ENCODE measurements at regions not wholly inside any gene's neighbourhood (a gene's known extent, or its start where the extent isn't known, plus 50 kb on each side); places are given as distances from the start of the nearest gene placed in this dataset.

- Histone ChIP-seq H3K4me1 (ENCODE audit: control insufficient read depth in 1 of 2, insufficient read depth in 2 of 2, low read length in 2 of 2) (no peaks in the 10 kb centered on the region), H3K36me3 (ENCODE audit: control insufficient read depth in 1 of 2, insufficient read depth in 2 of 2, low read length in 1 of 2) (no peaks in the 10 kb centered on the region), H3K27ac (ENCODE audit: low read depth in 1 of 2, low read length in 2 of 2) (no peak overlapping the region), H3K9me3 (ENCODE audit: control insufficient read depth, low read length) (no peaks in the 10 kb centered on the region), H3K27me3 (ENCODE audit: control insufficient read depth in 1 of 2, insufficient read depth in 2 of 2, low read length in 1 of 2) (no peaks in the 10 kb centered on the region), H3K4me3 (ENCODE audit: low read length in 2 of 2) (no peak overlapping the region)
- DNase-seq (no peak), ATAC-seq (ENCODE audit: low FRiP score) (no peak)
- intact Hi-C loops (cut with DNase I) = no loop called here
- WGBS, 2 donors = 54 to 78% methylated on average over 4 of the region's 4 CpGs
Observed at GRCh38 chr3:115450036-115450435, 173.3 kb upstream of the GAP43 start.

- Histone ChIP-seq H3K4me3 (ENCODE audit: low read length in 2 of 2) (no peak overlapping the region), H3K4me1 (ENCODE audit: control insufficient read depth in 1 of 2, insufficient read depth in 2 of 2, low read length in 2 of 2) (no peaks in the 10 kb centered on the region), H3K9me3 (ENCODE audit: control insufficient read depth, low read length) (peaks cover 2% of the 10 kb centered on the region), H3K27me3 (ENCODE audit: control insufficient read depth in 1 of 2, insufficient read depth in 2 of 2, low read length in 1 of 2) (no peaks in the 10 kb centered on the region), H3K27ac (ENCODE audit: low read depth in 1 of 2, low read length in 2 of 2) (no peak overlapping the region), H3K36me3 (ENCODE audit: control insufficient read depth in 1 of 2, insufficient read depth in 2 of 2, low read length in 1 of 2) (no peaks in the 10 kb centered on the region)
- 75% methylated on average over 2 of the region's 2 CpGs for WGBS, 2 donors
- ATAC-seq (ENCODE audit: low FRiP score) (no peak), DNase-seq (no peak)
- intact Hi-C loops (cut with DNase I) = no loop called here
Observed at GRCh38 chr3:115464036-115464435, 159.3 kb upstream of the GAP43 start.

GRCh38 chr3:115469649-115470048 is 153.7 kb upstream of the GAP43 start:
- H3K4me3 ChIP-seq (ENCODE audit: low read length in 2 of 2) = no peak overlapping the region
- H3K4me1 ChIP-seq (ENCODE audit: control insufficient read depth in 1 of 2, insufficient read depth in 2 of 2, low read length in 2 of 2) = no peaks in the 10 kb centered on the region
- intact Hi-C loops (cut with DNase I) = no loop called here
- DNase-seq = no peak
- no peaks in the 10 kb centered on the region for H3K9me3 ChIP-seq (ENCODE audit: control insufficient read depth, low read length)
- no peak overlapping the region for H3K27ac ChIP-seq (ENCODE audit: low read depth in 1 of 2, low read length in 2 of 2)
- no peak for ATAC-seq (ENCODE audit: low FRiP score)
- no peaks in the 10 kb centered on the region for H3K27me3 ChIP-seq (ENCODE audit: control insufficient read depth in 1 of 2, insufficient read depth in 2 of 2, low read length in 1 of 2)
- H3K36me3 ChIP-seq (ENCODE audit: control insufficient read depth in 1 of 2, insufficient read depth in 2 of 2, low read length in 1 of 2) = no peaks in the 10 kb centered on the region
- 77 to 80% methylated on average over 3 of the region's 3 CpGs for WGBS, 2 donors

- H3K4me1 ChIP-seq (ENCODE audit: control insufficient read depth in 1 of 2, insufficient read depth in 2 of 2, low read length in 2 of 2) = no peaks in the 10 kb centered on the region
- ATAC-seq (ENCODE audit: low FRiP score) (no peak), DNase-seq (no peak)
- WGBS, 2 donors = 77 to 85% methylated on average over 3 of the region's 3 CpGs
- no peak overlapping the region for H3K27ac ChIP-seq (ENCODE audit: low read depth in 1 of 2, low read length in 2 of 2)
- H3K9me3 ChIP-seq (ENCODE audit: control insufficient read depth, low read length) = no peaks in the 10 kb centered on the region
- no peaks in the 10 kb centered on the region for H3K27me3 ChIP-seq (ENCODE audit: control insufficient read depth in 1 of 2, insufficient read depth in 2 of 2, low read length in 1 of 2)
- intact Hi-C loops (cut with DNase I) = no loop called here
- no peak overlapping the region for H3K4me3 ChIP-seq (ENCODE audit: low read length in 2 of 2)
- no peaks in the 10 kb centered on the region for H3K36me3 ChIP-seq (ENCODE audit: control insufficient read depth in 1 of 2, insufficient read depth in 2 of 2, low read length in 1 of 2)
Observed at GRCh38 chr3:115470254-115470653, 153.1 kb upstream of the GAP43 start.

- ATAC-seq (ENCODE audit: low FRiP score) (no peak), DNase-seq (no peak)
- H3K4me3 ChIP-seq (ENCODE audit: low read length in 2 of 2) = no peak overlapping the region
- WGBS, 2 donors = 54 to 57% methylated on average over 9 of the region's 9 CpGs
- no peaks in the 10 kb centered on the region for H3K9me3 ChIP-seq (ENCODE audit: control insufficient read depth, low read length)
- no peaks in the 10 kb centered on the region for H3K36me3 ChIP-seq (ENCODE audit: control insufficient read depth in 1 of 2, insufficient read depth in 2 of 2, low read length in 1 of 2)
- no peaks in the 10 kb centered on the region for H3K27me3 ChIP-seq (ENCODE audit: control insufficient read depth in 1 of 2, insufficient read depth in 2 of 2, low read length in 1 of 2)
- no peaks in the 10 kb centered on the region for H3K4me1 ChIP-seq (ENCODE audit: control insufficient read depth in 1 of 2, insufficient read depth in 2 of 2, low read length in 2 of 2)
- intact Hi-C loops (cut with DNase I) = no loop called here
- H3K27ac ChIP-seq (ENCODE audit: low read depth in 1 of 2, low read length in 2 of 2) = no peak overlapping the region
Observed at GRCh38 chr3:115475178-115476041, 147.9 kb upstream of the GAP43 start.

- no peaks in the 10 kb centered on the region for H3K4me1 ChIP-seq (ENCODE audit: control insufficient read depth in 1 of 2, insufficient read depth in 2 of 2, low read length in 2 of 2)
- no peak overlapping the region for H3K4me3 ChIP-seq (ENCODE audit: low read length in 2 of 2)
- no peak overlapping the region for H3K27ac ChIP-seq (ENCODE audit: low read depth in 1 of 2, low read length in 2 of 2)
- no peaks in the 10 kb centered on the region for H3K27me3 ChIP-seq (ENCODE audit: control insufficient read depth in 1 of 2, insufficient read depth in 2 of 2, low read length in 1 of 2)
- no peak for DNase-seq
- no peaks in the 10 kb centered on the region for H3K36me3 ChIP-seq (ENCODE audit: control insufficient read depth in 1 of 2, insufficient read depth in 2 of 2, low read length in 1 of 2)
- no peaks in the 10 kb centered on the region for H3K9me3 ChIP-seq (ENCODE audit: control insufficient read depth, low read length)
- intact Hi-C loops (cut with DNase I) = no loop called here
- ATAC-seq (ENCODE audit: low FRiP score) = no peak
Observed at GRCh38 chr3:115476472-115476871, 146.8 kb upstream of the GAP43 start.

- intact Hi-C loops (cut with DNase I) = no loop called here
- 90 to 95% methylated on average over 4 of the region's 4 CpGs for WGBS, 2 donors
- Histone ChIP-seq H3K4me3 (ENCODE audit: low read length in 2 of 2) (no peak overlapping the region), H3K4me1 (ENCODE audit: control insufficient read depth in 1 of 2, insufficient read depth in 2 of 2, low read length in 2 of 2) (no peaks in the 10 kb centered on the region), H3K27me3 (ENCODE audit: control insufficient read depth in 1 of 2, insufficient read depth in 2 of 2, low read length in 1 of 2) (no peaks in the 10 kb centered on the region), H3K9me3 (ENCODE audit: control insufficient read depth, low read length) (no peaks in the 10 kb centered on the region), H3K27ac (ENCODE audit: low read depth in 1 of 2, low read length in 2 of 2) (no peak overlapping the region), H3K36me3 (ENCODE audit: control insufficient read depth in 1 of 2, insufficient read depth in 2 of 2, low read length in 1 of 2) (no peaks in the 10 kb centered on the region)
- ATAC-seq (ENCODE audit: low FRiP score) (no peak), DNase-seq (no peak)
Observed at GRCh38 chr3:115478359-115478758, 145.0 kb upstream of the GAP43 start.

- 57 to 63% methylated on average over 2 of the region's 2 CpGs for WGBS, 2 donors
- Histone ChIP-seq H3K9me3 (ENCODE audit: control insufficient read depth, low read length) (no peaks in the 10 kb centered on the region), H3K27ac (ENCODE audit: low read depth in 1 of 2, low read length in 2 of 2) (no peak overlapping the region), H3K4me1 (ENCODE audit: control insufficient read depth in 1 of 2, insufficient read depth in 2 of 2, low read length in 2 of 2) (no peaks in the 10 kb centered on the region), H3K4me3 (ENCODE audit: low read length in 2 of 2) (no peak overlapping the region), H3K36me3 (ENCODE audit: control insufficient read depth in 1 of 2, insufficient read depth in 2 of 2, low read length in 1 of 2) (no peaks in the 10 kb centered on the region), H3K27me3 (ENCODE audit: control insufficient read depth in 1 of 2, insufficient read depth in 2 of 2, low read length in 1 of 2) (no peaks in the 10 kb centered on the region)
- DNase-seq = no peak
- ATAC-seq (ENCODE audit: low FRiP score) = no peak
- intact Hi-C loops (cut with DNase I) = no loop called here
Observed at GRCh38 chr3:115486880-115487279, 136.4 kb upstream of the GAP43 start.

- Histone ChIP-seq H3K4me1 (ENCODE audit: control insufficient read depth in 1 of 2, insufficient read depth in 2 of 2, low read length in 2 of 2) (no peaks in the 10 kb centered on the region), H3K4me3 (ENCODE audit: low read length in 2 of 2) (no peak overlapping the region), H3K27ac (ENCODE audit: low read depth in 1 of 2, low read length in 2 of 2) (no peak overlapping the region), H3K36me3 (ENCODE audit: control insufficient read depth in 1 of 2, insufficient read depth in 2 of 2, low read length in 1 of 2) (no peaks in the 10 kb centered on the region), H3K9me3 (ENCODE audit: control insufficient read depth, low read length) (no peaks in the 10 kb centered on the region), H3K27me3 (ENCODE audit: control insufficient read depth in 1 of 2, insufficient read depth in 2 of 2, low read length in 1 of 2) (no peaks in the 10 kb centered on the region)
- WGBS, 2 donors = 58% methylated on average over 1 of the region's 1 CpG
- DNase-seq = no peak
- intact Hi-C loops (cut with DNase I) = no loop called here
- no peak for ATAC-seq (ENCODE audit: low FRiP score)
Observed at GRCh38 chr3:115487968-115488367, 135.3 kb upstream of the GAP43 start.

Measured in aorta (tissue), 5 donors.